ENCODE measurements at regions not wholly inside any gene's neighbourhood (a gene's known extent, or its start where the extent isn't known, plus 50 kb on each side); places are given as distances from the start of the nearest gene placed in this dataset.

- H3K27ac ChIP-seq (ENCODE audit: low read depth in 1 of 2, low read length in 2 of 2): no peak overlapping the region
Observed at GRCh38 chr1:113201560-113201959, 128.6 kb downstream of the LRIG2 start.

GRCh38 chr1:113205980-113206766 is 133.2 kb downstream of the LRIG2 start:
- H3K9ac ChIP-seq (ENCODE audit: low read depth in 1 of 2, low read length in 2 of 2): no peak overlapping the region
- no peaks in the 10 kb centered on the region for H3K27me3 ChIP-seq (ENCODE audit: control insufficient read depth in 4 of 4, insufficient read depth in 4 of 4, low read length in 3 of 4)
- H3K4me1 ChIP-seq (ENCODE audit: control insufficient read depth in 4 of 4, insufficient read depth in 4 of 4, low read length in 3 of 4): no peaks in the 10 kb centered on the region
- no peaks in the 10 kb centered on the region for H3K9me3 ChIP-seq (ENCODE audit: control insufficient read depth in 4 of 4, low read length in 3 of 4)
- H3K4me3 ChIP-seq (ENCODE audit: low read depth in 1 of 3, low read length in 3 of 3): no peak overlapping the region
- no peak overlapping the region for H3K27ac ChIP-seq (ENCODE audit: low read depth in 1 of 2, low read length in 2 of 2)
- WGBS: 80% methylated on average over 4 of the region's 4 CpGs
- no peaks in the 10 kb centered on the region for H3K36me3 ChIP-seq (ENCODE audit: control insufficient read depth in 4 of 4, insufficient read depth in 3 of 4, low read depth in 1 of 4, low read length in 3 of 4)
- no peak for DNase-seq (ENCODE audit: low spot score)
- no peak for TF ChIP-seq REST (IDR thresholded peaks at IDR 0.05)
- no peak for TF ChIP-seq MAX (IDR thresholded peaks at IDR 0.05)
- TF ChIP-seq RAD21 (IDR thresholded peaks at IDR 0.05): no peak
- TF ChIP-seq JUND (IDR thresholded peaks at IDR 0.05): no peak
- no peak for TF ChIP-seq ZBTB33 (IDR thresholded peaks at IDR 0.05)

More at GRCh38 chr1:113201560-113201959, 128.6 kb downstream of the LRIG2 start:
- Histone ChIP-seq H3K27me3 (ENCODE audit: control insufficient read depth in 4 of 4, insufficient read depth in 4 of 4, low read length in 3 of 4) (no peaks in the 10 kb centered on the region), H3K4me3 (ENCODE audit: low read depth in 1 of 3, low read length in 3 of 3) (no peak overlapping the region), H3K9me3 (ENCODE audit: control insufficient read depth in 4 of 4, low read length in 3 of 4) (no peaks in the 10 kb centered on the region), H3K4me1 (ENCODE audit: control insufficient read depth in 4 of 4, insufficient read depth in 4 of 4, low read length in 3 of 4) (no peaks in the 10 kb centered on the region), H3K9ac (ENCODE audit: low read depth in 1 of 2, low read length in 2 of 2) (no peak overlapping the region), H3K36me3 (ENCODE audit: control insufficient read depth in 4 of 4, insufficient read depth in 3 of 4, low read depth in 1 of 4, low read length in 3 of 4) (no peaks in the 10 kb centered on the region)
- no peak for DNase-seq (ENCODE audit: low spot score)
- no peak for TF ChIP-seq ZBTB33 (IDR thresholded peaks at IDR 0.05)
- no peak for TF ChIP-seq ATF3 (IDR thresholded peaks at IDR 0.05)
- TF ChIP-seq FOXA2 (IDR thresholded peaks at IDR 0.05): no peak
- no peak for TF ChIP-seq EGR1 (IDR thresholded peaks at IDR 0.05; ENCODE audit: low read depth in 2 of 2)
- no peak for TF ChIP-seq HNF4A (conservative IDR thresholded peaks at IDR 0.05)
- TF ChIP-seq SP1 (IDR thresholded peaks at IDR 0.05): no peak
- TF ChIP-seq REST (IDR thresholded peaks at IDR 0.05): no peak
- no peak for TF ChIP-seq MAX (IDR thresholded peaks at IDR 0.05)
- TF ChIP-seq FOXA1 (IDR thresholded peaks at IDR 0.05): no peak
- TF ChIP-seq JUND (IDR thresholded peaks at IDR 0.05): no peak
